Activated T-cell treated with anti-CD3 and anti-CD28 coated beads, Interleukin-2, amount 50 U/mL, for 24 hours (primary cell): ENCODE measurements at regions not wholly inside any gene's neighbourhood (a gene's known extent, or its start where the extent isn't known, plus 50 kb on each side); places are given as distances from the start of the nearest gene placed in this dataset.

Source experiments
- DNase-seq: peaks from one replicate; pipeline ENCODE4 v3.0.0-alpha.2; 2020
- H3K27ac Mint-ChIP-seq: 2 replicates; pipeline ENCODE4 v1.8.0; 2020; ENCODE audit warnings: mild to moderate bottlenecking, mixed read lengths
- H3K27me3 Mint-ChIP-seq: 2 replicates; pipeline ENCODE4 v1.8.0; 2020; ENCODE audit warnings: mixed read lengths
- H3K36me3 Mint-ChIP-seq: 2 replicates; pipeline ENCODE4 v1.8.0; 2020; ENCODE audit warnings: low read depth, mixed read lengths
- H3K4me1 Mint-ChIP-seq: 2 replicates; pipeline ENCODE4 v1.8.0; 2020; ENCODE audit warnings: low read depth, mixed read lengths
- H3K4me3 Mint-ChIP-seq: 2 replicates; pipeline ENCODE4 v1.8.0; 2020; ENCODE audit warnings: mild to moderate bottlenecking, moderate library complexity, mixed read lengths
- H3K9me3 Mint-ChIP-seq: 2 replicates; pipeline ENCODE4 v1.8.0; 2020; ENCODE audit warnings: mixed read lengths

- H3K4me1 Mint-ChIP-seq: peaks cover 8% of the 10 kb centered on the region
- no peak overlapping the region for H3K4me3 Mint-ChIP-seq
- H3K27ac Mint-ChIP-seq: no peak overlapping the region
- no peaks in the 10 kb centered on the region for H3K36me3 Mint-ChIP-seq
- H3K27me3 Mint-ChIP-seq: peaks cover 12% of the 10 kb centered on the region
- no peaks in the 10 kb centered on the region for H3K9me3 Mint-ChIP-seq
- no peak for DNase-seq
These were observed 59.8 kb downstream of the MRPS30 start for GRCh38 chr5:44868541-44868940.

GRCh38 chr5:44869928-44870327, 61.2 kb downstream of the MRPS30 start:
- Mint-ChIP-seq H3K9me3 (no peaks in the 10 kb centered on the region), H3K36me3 (no peaks in the 10 kb centered on the region), H3K27me3 (peaks cover 9% of the 10 kb centered on the region), H3K4me3 (no peak overlapping the region), H3K4me1 (peaks cover 14% of the 10 kb centered on the region), H3K27ac (no peak overlapping the region)
- no peak for DNase-seq

GRCh38 chr5:44870430-44870829, 61.7 kb downstream of the MRPS30 start:
- Mint-ChIP-seq H3K27me3 (peaks cover 9% of the 10 kb centered on the region), H3K4me1 (peaks cover 18% of the 10 kb centered on the region), H3K4me3 (no peak overlapping the region), H3K36me3 (no peaks in the 10 kb centered on the region), H3K9me3 (no peaks in the 10 kb centered on the region), H3K27ac (no peak overlapping the region)
- DNase-seq: no peak

GRCh38 chr5:44871401-44871800, 62.7 kb downstream of the MRPS30 start:
- Mint-ChIP-seq H3K4me3 (no peak overlapping the region), H3K9me3 (peaks cover 2% of the 10 kb centered on the region), H3K27me3 (peaks cover 5% of the 10 kb centered on the region), H3K4me1 (peaks cover 28% of the 10 kb centered on the region), H3K27ac (no peak overlapping the region), H3K36me3 (peaks cover 2% of the 10 kb centered on the region)
- DNase-seq: no peak

GRCh38 chr5:44875661-44876605, 67.2 kb downstream of the MRPS30 start:
- H3K27me3 Mint-ChIP-seq: peaks cover 4% of the 10 kb centered on the region
- H3K4me1 Mint-ChIP-seq: peaks cover 30% of the 10 kb centered on the region
- H3K27ac Mint-ChIP-seq: peak overlapping the region; percentile 98
- peaks cover 2% of the 10 kb centered on the region for H3K9me3 Mint-ChIP-seq
- peak overlapping the region; percentile 66 for H3K4me3 Mint-ChIP-seq
- peak; percentile 33 for DNase-seq
- peaks cover 2% of the 10 kb centered on the region for H3K36me3 Mint-ChIP-seq

- Mint-ChIP-seq H3K4me3 (no peak overlapping the region), H3K9me3 (peaks cover 6% of the 10 kb centered on the region), H3K27me3 (no peaks in the 10 kb centered on the region), H3K36me3 (no peaks in the 10 kb centered on the region), H3K4me1 (peaks cover 17% of the 10 kb centered on the region), H3K27ac (no peak overlapping the region)
- no peak for DNase-seq
These were observed 72.5 kb downstream of the MRPS30 start for GRCh38 chr5:44881266-44881665.

- no peak overlapping the region for H3K4me3 Mint-ChIP-seq
- no peaks in the 10 kb centered on the region for H3K36me3 Mint-ChIP-seq
- H3K27me3 Mint-ChIP-seq: no peaks in the 10 kb centered on the region
- peaks cover 7% of the 10 kb centered on the region for H3K4me1 Mint-ChIP-seq
- H3K9me3 Mint-ChIP-seq: peaks cover 6% of the 10 kb centered on the region
- H3K27ac Mint-ChIP-seq: no peak overlapping the region
- DNase-seq: no peak
These were observed 75.3 kb downstream of the MRPS30 start for GRCh38 chr5:44884036-44884435.

- Mint-ChIP-seq H3K27me3 (no peaks in the 10 kb centered on the region), H3K4me1 (peaks cover 6% of the 10 kb centered on the region), H3K4me3 (no peak overlapping the region), H3K36me3 (no peaks in the 10 kb centered on the region), H3K27ac (no peak overlapping the region), H3K9me3 (peaks cover 6% of the 10 kb centered on the region)
- DNase-seq: no peak
These were observed 77.2 kb downstream of the MRPS30 start for GRCh38 chr5:44885903-44886302.

- Mint-ChIP-seq H3K9me3 (peaks cover 6% of the 10 kb centered on the region), H3K27ac (no peak overlapping the region), H3K27me3 (no peaks in the 10 kb centered on the region), H3K36me3 (no peaks in the 10 kb centered on the region), H3K4me1 (peaks cover 3% of the 10 kb centered on the region), H3K4me3 (no peak overlapping the region)
- DNase-seq: no peak
These were observed 79.0 kb downstream of the MRPS30 start for GRCh38 chr5:44887722-44888121.

- no peaks in the 10 kb centered on the region for H3K36me3 Mint-ChIP-seq
- H3K9me3 Mint-ChIP-seq: peaks cover 2% of the 10 kb centered on the region
- no peak for DNase-seq
- H3K4me3 Mint-ChIP-seq: no peak overlapping the region
- no peaks in the 10 kb centered on the region for H3K27me3 Mint-ChIP-seq
- H3K4me1 Mint-ChIP-seq: peaks cover 3% of the 10 kb centered on the region
- no peak overlapping the region for H3K27ac Mint-ChIP-seq
These were observed 79.7 kb downstream of the MRPS30 start for GRCh38 chr5:44888435-44888834.

- Mint-ChIP-seq H3K4me1 (no peaks in the 10 kb centered on the region), H3K36me3 (no peaks in the 10 kb centered on the region), H3K27me3 (no peaks in the 10 kb centered on the region), H3K4me3 (no peak overlapping the region), H3K27ac (no peak overlapping the region), H3K9me3 (peaks cover 2% of the 10 kb centered on the region)
- no peak for DNase-seq
These were observed 82.4 kb downstream of the MRPS30 start for GRCh38 chr5:44891116-44891515.

GRCh38 chr5:44900273-44900954, 91.7 kb downstream of the MRPS30 start:
- Mint-ChIP-seq H3K27ac (no peak overlapping the region), H3K9me3 (no peaks in the 10 kb centered on the region), H3K4me1 (peaks cover 6% of the 10 kb centered on the region), H3K27me3 (peaks cover 5% of the 10 kb centered on the region), H3K36me3 (no peaks in the 10 kb centered on the region), H3K4me3 (no peak overlapping the region)
- no peak for DNase-seq

GRCh38 chr5:44907396-44907795, 98.6 kb downstream of the MRPS30 start:
- Mint-ChIP-seq H3K27me3 (no peaks in the 10 kb centered on the region), H3K9me3 (no peaks in the 10 kb centered on the region), H3K36me3 (no peaks in the 10 kb centered on the region), H3K4me1 (no peaks in the 10 kb centered on the region), H3K27ac (no peak overlapping the region), H3K4me3 (no peak overlapping the region)
- no peak for DNase-seq

- Mint-ChIP-seq H3K36me3 (no peaks in the 10 kb centered on the region), H3K4me1 (no peaks in the 10 kb centered on the region), H3K4me3 (no peak overlapping the region), H3K27me3 (no peaks in the 10 kb centered on the region), H3K27ac (no peak overlapping the region), H3K9me3 (no peaks in the 10 kb centered on the region)
- DNase-seq: no peak
These were observed 100.3 kb downstream of the MRPS30 start for GRCh38 chr5:44909004-44909403.

- DNase-seq: no peak
- no peaks in the 10 kb centered on the region for H3K9me3 Mint-ChIP-seq
- no peak overlapping the region for H3K27ac Mint-ChIP-seq
- no peaks in the 10 kb centered on the region for H3K4me1 Mint-ChIP-seq
- H3K4me3 Mint-ChIP-seq: no peak overlapping the region
- no peaks in the 10 kb centered on the region for H3K36me3 Mint-ChIP-seq
- H3K27me3 Mint-ChIP-seq: no peaks in the 10 kb centered on the region
These were observed 102.8 kb downstream of the MRPS30 start for GRCh38 chr5:44911501-44911900.
